ENCODE measurements at regions not wholly inside any gene's neighbourhood (a gene's known extent, or its start where the extent isn't known, plus 50 kb on each side); places are given as distances from the start of the nearest gene placed in this dataset.
"Not testable (repeated sequence)": the region's sequence is repeated elsewhere in the genome, so short reads cannot be mapped to it uniquely, and the experiment has no call there.

DNA sequence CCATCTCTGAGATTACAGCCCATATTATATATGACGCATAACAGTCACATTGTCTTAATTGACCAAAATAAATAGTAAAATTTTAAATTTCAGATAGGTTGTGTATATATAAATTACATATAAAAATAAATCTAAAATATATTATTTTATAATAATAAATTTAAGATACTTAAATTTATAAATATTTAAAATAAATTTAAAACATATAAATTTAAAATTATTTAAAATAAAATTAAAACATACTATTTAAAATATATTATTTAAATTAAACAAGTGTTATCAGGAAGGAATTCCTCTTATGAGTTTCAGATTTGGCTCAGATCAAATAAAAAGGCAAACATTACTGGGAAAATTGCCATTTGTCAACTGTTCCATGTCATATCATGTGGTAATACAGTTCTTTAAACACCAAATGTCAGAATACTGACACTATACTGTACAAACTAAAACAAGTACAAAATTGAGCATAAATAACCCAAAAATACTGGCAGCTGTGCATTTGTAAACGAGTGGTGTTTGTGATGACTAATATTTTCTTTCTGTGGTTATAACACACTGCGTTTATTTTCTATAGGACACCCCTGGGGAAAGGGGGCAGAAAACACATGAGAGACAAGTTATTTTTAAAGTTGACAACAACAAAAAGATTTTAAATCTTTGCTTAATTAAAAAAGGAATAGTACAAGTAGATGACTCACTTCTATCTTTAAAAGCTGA lies 71.3 kb upstream of the DGKB start:
- DNase-seq (ENCODE audit: low read depth, low spot score) = no peak

DNA sequence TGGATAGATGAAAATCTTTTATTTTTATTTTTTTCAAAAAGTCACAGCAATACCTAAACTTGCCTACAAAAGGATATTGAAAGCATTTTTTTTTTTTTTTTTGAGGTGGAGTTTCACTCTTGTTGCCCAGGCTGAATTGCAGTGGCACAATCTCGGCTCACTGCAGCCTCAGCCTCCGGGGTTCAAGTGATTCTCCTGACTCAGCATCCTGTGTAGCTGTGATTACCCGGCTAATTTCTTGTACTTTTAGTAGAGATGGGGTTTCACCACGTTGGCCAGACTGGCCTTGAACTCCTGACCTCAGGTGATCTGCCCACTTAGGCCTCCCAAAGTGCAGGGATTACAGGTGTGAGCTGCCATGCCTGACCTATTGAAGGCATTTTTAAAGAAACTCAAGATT lies 69.1 kb upstream of the DGKB start:
- DNase-seq (ENCODE audit: low read depth, low spot score) = not testable (repeated sequence)

DNA sequence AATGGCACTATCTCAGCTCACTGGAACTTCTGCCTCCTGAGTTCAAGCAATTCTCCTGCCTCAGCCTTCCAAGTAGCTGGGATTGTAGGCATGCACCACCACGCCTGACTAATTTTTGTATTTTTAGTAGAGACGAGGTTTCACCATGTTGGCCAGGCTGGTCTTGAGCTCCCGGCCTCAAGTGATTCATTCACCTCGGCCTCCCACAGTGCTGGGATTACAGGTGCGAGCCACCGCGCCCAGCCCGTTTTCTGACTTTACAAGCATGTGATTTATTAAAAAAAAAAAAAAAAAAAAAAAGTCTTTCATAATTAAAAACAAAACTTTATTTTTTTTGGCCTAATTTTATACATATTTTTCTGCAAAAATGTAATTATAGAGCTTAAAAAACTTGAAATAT lies 64.8 kb upstream of the DGKB start:
- DNase-seq (ENCODE audit: low read depth, low spot score) = not testable (repeated sequence)

DNA sequence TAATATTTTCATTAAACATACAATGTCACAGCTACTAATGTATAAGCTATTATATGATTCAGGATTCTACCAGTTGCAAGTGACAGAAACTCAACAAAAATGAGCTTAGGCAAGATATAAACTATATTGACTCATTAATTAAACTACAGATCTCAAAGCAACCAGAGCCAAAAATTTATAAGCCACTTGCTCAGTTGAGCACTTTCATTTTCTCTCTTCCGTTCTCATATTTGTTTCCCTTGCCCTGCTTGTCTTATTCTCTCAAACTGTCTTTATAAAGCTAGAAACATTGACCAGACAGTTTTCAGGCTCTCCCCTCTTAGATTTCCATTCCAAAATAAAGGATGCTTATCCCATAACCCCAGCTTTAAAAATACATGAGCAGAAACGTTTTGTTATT lies 60.2 kb upstream of the DGKB start:
- DNase-seq (ENCODE audit: low read depth, low spot score) = no peak

DNA sequence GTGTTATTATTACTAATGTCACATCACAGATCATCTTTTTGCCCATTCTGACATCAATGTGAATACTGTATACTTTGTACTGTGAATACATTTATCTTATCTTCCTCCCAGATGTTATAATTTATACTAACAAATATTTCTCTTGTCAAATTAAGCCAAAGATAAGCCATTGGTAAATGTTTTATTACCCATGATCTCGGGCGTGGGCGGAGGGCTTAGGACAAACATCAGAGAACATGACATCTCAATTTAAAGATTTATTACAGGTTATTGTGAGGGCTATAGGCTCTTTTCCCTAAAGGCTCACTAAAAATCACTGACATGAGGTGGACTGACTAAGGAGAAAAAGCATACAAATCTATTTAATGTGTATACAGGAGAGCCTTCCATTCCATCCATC lies 58.2 kb upstream of the DGKB start:
- no peak for DNase-seq (ENCODE audit: low read depth, low spot score)

DNA sequence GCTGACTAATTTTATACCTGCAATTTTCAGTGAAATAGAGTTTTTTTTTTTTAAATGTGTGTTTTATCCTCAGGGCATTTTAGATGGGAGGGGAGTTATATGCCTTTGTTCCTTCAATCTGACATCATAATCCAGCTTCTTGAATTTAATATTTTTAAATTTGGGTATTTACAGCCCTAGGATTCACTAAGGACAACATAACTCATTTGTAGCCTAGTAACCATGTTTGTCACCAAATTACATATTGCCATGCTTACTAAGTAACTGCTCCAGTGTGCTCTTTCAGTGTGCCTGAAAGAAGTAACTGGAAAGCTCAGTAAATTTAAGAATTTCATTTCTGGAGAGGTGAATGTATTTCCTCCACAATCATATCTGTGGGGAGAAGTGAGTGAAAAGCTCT lies 56.8 kb upstream of the DGKB start:
- no peak for DNase-seq (ENCODE audit: low read depth, low spot score)

DNA sequence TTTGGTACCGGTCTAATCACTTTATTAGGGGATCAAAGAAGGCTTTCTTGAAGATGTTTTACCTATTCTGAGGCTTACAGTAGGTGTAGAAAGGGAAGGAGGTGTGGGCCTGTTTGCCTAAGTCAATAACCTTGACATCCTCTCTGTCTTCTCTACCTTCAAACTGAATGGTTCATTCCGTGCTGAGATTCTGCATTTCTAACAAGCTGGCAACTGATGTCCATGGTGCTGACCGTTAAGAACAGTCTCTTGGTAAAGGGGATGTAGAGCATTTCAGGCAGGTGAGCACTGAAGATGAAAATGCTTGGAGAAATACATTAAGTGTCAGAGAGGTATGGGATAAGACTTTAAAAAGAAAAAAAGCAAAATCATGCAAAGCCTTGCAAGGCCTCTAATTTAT lies 51.5 kb upstream of the DGKB start:
- peak; percentile 38 for DNase-seq (ENCODE audit: low read depth, low spot score)
